SK-N-SH treated with all-trans-retinoic acid at 6 μM for 48 hours (cell line): ENCODE measurements at regions not wholly inside any gene's neighbourhood (a gene's known extent, or its start where the extent isn't known, plus 50 kb on each side); places are given as distances from the start of the nearest gene placed in this dataset.
A peak's percentile ranks its signal among the peaks of the same experiment; 100 is the strongest.

Experiments used
- ATAC-seq: fragments of 200-7000 bp; cut with Tn5 transposase; 3 replicates; pipeline ENCODE4 v1.9.1; 2020; ENCODE audit warnings: mild to moderate bottlenecking, moderate library complexity
- ARNTL ChIP-seq: fragments of 450-650 bp; formaldehyde crosslinking; IDR thresholded peaks from 2 replicates; pipeline ENCODE4 v1.5.0; 2020; ENCODE audit warnings: low read depth, mild to moderate bottlenecking, moderate library complexity, borderline replicate concordance
- BACH2 ChIP-seq: fragments of 250-450 bp; sonication (Bioruptor Pico); IDR thresholded peaks from 2 replicates; pipeline ENCODE4 v1.9.0; 2021; ENCODE audit warnings: mild to moderate bottlenecking, borderline replicate concordance
- CSDC2 ChIP-seq: fragments of 250-450 bp; sonication (Bioruptor Pico); IDR thresholded peaks from 2 replicates; pipeline ENCODE4 v1.5.0; 2020; ENCODE audit warnings: mild to moderate bottlenecking, moderate library complexity
- CSRNP3 ChIP-seq: fragments of 250-450 bp; sonication (Bioruptor Pico); IDR thresholded peaks from 2 replicates; pipeline ENCODE4 v1.5.1; 2021; ENCODE audit warnings: mild to moderate bottlenecking, moderate library complexity
- ESRRG ChIP-seq: fragments of 250-450 bp; sonication (Bioruptor Pico); IDR thresholded peaks from 2 replicates; pipeline ENCODE4 v1.6.1; 2021; ENCODE audit warnings: mild to moderate bottlenecking
- GLIS3 ChIP-seq: fragments of 250-450 bp; sonication (Bioruptor Pico); IDR thresholded peaks from 2 replicates; pipeline ENCODE4 v1.5.0; 2020; ENCODE audit warnings: mild to moderate bottlenecking, moderate library complexity
- ISL1 ChIP-seq: fragments of 250-450 bp; sonication (Bioruptor Pico); IDR thresholded peaks from 2 replicates; pipeline ENCODE4 v2.1.2; 2022; ENCODE audit warnings: mild to moderate bottlenecking, moderate library complexity
- OSR1 ChIP-seq: fragments of 250-450 bp; sonication (Bioruptor Pico); IDR thresholded peaks from 2 replicates; pipeline ENCODE4 v1.8.0; 2022; ENCODE audit warnings: moderate library complexity, mild to moderate bottlenecking, inconsistent platforms
- POU6F1 ChIP-seq: fragments of 250-450 bp; sonication (Bioruptor Pico); IDR thresholded peaks from 2 replicates; pipeline ENCODE4 v1.8.0; 2021; ENCODE audit warnings: low read depth, mild to moderate bottlenecking, moderate library complexity, borderline replicate concordance
- PPARA ChIP-seq: fragments of 250-450 bp; sonication (Bioruptor Pico); IDR thresholded peaks from 2 replicates; pipeline ENCODE4 v1.5.0; 2020; ENCODE audit warnings: mild to moderate bottlenecking, borderline replicate concordance
- RARB ChIP-seq: fragments of 250-450 bp; sonication (Bioruptor Pico); IDR thresholded peaks from 2 replicates; pipeline ENCODE4 v1.8.0; 2021; ENCODE audit warnings: mild to moderate bottlenecking, moderate library complexity
- SNAI2 ChIP-seq: fragments of 250-450 bp; sonication (Bioruptor Pico); IDR thresholded peaks from 2 replicates; pipeline ENCODE4 v1.5.0; 2020; ENCODE audit warnings: mild to moderate bottlenecking, moderate library complexity
- TCF4 ChIP-seq: fragments of 250-450 bp; sonication (Bioruptor Pico); IDR thresholded peaks from 2 replicates; pipeline ENCODE4 v1.8.0; 2021; ENCODE audit warnings: mild to moderate bottlenecking, moderate library complexity, borderline replicate concordance
- TOX ChIP-seq: fragments of 250-450 bp; sonication (Bioruptor Pico); IDR thresholded peaks from 2 replicates; pipeline ENCODE4 v1.8.0; 2021; ENCODE audit warnings: mild to moderate bottlenecking, moderate library complexity, borderline replicate concordance
- ZC3H10 ChIP-seq: fragments of 250-450 bp; sonication (Bioruptor Pico); IDR thresholded peaks from 2 replicates; pipeline ENCODE4 v1.5.1; 2021; ENCODE audit warnings: mild to moderate bottlenecking, moderate library complexity
- ZFP3 ChIP-seq: fragments of 250-450 bp; sonication (Bioruptor Pico); IDR thresholded peaks from 2 replicates; pipeline ENCODE4 v1.5.0; 2020; ENCODE audit warnings: mild to moderate bottlenecking, moderate library complexity
- ZFP30 ChIP-seq: fragments of 450-650 bp; formaldehyde crosslinking; IDR thresholded peaks from 2 replicates; pipeline ENCODE4 v1.5.0; 2022; ENCODE audit warnings: mild to moderate bottlenecking, moderate library complexity
- ZNF565 ChIP-seq: fragments of 450-650 bp; formaldehyde crosslinking; conservative IDR thresholded peaks from 2 replicates; pipeline ENCODE4 v1.5.0; 2020; ENCODE audit warnings: low read depth, mild to moderate bottlenecking, moderate library complexity
- ZNF70 ChIP-seq: fragments of 450-650 bp; formaldehyde crosslinking; IDR thresholded peaks from 2 replicates; pipeline ENCODE4 v1.5.0; 2020; ENCODE audit warnings: mild to moderate bottlenecking, moderate library complexity
- ZNF8 ChIP-seq: fragments of 450-650 bp; formaldehyde crosslinking; IDR thresholded peaks from 2 replicates; pipeline ENCODE4 v1.5.0; 2020; ENCODE audit warnings: mild to moderate bottlenecking, moderate library complexity
- TF ChIP-seq, protein P1 (sequence below): fragments of 250-450 bp; sonication (Bioruptor Pico); IDR thresholded peaks from 2 replicates; pipeline ENCODE4 v1.5.0; 2020; ENCODE audit warnings: mild to moderate bottlenecking, moderate library complexity
- TF ChIP-seq, protein P2 (sequence below): fragments of 250-450 bp; sonication (Bioruptor Pico); IDR thresholded peaks from 2 replicates; pipeline ENCODE4 v1.5.1; 2020; ENCODE audit warnings: low read depth, mild to moderate bottlenecking, moderate library complexity
- TF ChIP-seq, protein P3 (sequence below): fragments of 250-450 bp; sonication (Bioruptor Pico); IDR thresholded peaks from 2 replicates; pipeline ENCODE4 v1.8.0; 2020; ENCODE audit warnings: mild to moderate bottlenecking, moderate library complexity, borderline replicate concordance

DNA sequence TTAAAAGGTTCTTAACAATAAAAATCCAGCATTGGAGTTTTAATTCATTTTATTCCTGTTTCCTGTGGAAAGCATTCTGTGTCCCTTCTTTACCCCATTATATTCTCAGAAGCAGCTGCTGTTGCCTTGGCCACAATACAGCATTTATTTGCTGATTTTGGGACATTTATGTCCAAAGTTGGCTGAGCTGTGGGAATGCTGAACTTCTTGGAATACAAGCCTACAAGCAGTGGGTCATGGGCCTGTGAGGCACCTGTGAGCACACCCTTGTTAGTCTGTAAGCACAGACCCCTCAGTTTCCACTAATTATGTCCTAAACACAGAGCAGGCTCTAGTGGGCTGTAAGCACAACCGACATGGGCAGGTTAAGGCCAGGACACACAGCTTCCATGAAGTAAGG is 122.2 kb upstream of the IGF1 start (continued):
- TF ChIP-seq ZNF565 (CRISPR knock-in tag): no peak
- TF ChIP-seq ZNF8 (CRISPR knock-in tag): no peak

- TF ChIP-seq POU6F1 (CRISPR knock-in tag): no peak
- no peak for TF ChIP-seq CSRNP3 (CRISPR knock-in tag)
- TF ChIP-seq, protein P1, sequence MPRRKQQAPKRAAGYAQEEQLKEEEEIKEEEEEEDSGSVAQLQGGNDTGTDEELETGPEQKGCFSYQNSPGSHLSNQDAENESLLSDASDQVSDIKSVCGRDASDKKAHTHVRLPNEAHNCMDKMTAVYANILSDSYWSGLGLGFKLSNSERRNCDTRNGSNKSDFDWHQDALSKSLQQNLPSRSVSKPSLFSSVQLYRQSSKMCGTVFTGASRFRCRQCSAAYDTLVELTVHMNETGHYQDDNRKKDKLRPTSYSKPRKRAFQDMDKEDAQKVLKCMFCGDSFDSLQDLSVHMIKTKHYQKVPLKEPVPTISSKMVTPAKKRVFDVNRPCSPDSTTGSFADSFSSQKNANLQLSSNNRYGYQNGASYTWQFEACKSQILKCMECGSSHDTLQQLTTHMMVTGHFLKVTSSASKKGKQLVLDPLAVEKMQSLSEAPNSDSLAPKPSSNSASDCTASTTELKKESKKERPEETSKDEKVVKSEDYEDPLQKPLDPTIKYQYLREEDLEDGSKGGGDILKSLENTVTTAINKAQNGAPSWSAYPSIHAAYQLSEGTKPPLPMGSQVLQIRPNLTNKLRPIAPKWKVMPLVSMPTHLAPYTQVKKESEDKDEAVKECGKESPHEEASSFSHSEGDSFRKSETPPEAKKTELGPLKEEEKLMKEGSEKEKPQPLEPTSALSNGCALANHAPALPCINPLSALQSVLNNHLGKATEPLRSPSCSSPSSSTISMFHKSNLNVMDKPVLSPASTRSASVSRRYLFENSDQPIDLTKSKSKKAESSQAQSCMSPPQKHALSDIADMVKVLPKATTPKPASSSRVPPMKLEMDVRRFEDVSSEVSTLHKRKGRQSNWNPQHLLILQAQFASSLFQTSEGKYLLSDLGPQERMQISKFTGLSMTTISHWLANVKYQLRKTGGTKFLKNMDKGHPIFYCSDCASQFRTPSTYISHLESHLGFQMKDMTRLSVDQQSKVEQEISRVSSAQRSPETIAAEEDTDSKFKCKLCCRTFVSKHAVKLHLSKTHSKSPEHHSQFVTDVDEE (CRISPR knock-in tag): no peak
- no peak for TF ChIP-seq TCF4 (CRISPR knock-in tag)
- TF ChIP-seq ISL1 (CRISPR knock-in tag): no peak
- no peak for TF ChIP-seq RARB (CRISPR knock-in tag)
- no peak for TF ChIP-seq ARNTL (CRISPR knock-in tag)
- no peak for TF ChIP-seq ZNF565 (CRISPR knock-in tag)
- no peak for TF ChIP-seq SNAI2 (CRISPR knock-in tag)
- TF ChIP-seq ZFP3 (CRISPR knock-in tag): no peak
- TF ChIP-seq OSR1 (CRISPR knock-in tag): no peak
- no peak for ATAC-seq
These were observed 121.3 kb upstream of the IGF1 start for GRCh38 chr12:102601621-102602020.

DNA sequence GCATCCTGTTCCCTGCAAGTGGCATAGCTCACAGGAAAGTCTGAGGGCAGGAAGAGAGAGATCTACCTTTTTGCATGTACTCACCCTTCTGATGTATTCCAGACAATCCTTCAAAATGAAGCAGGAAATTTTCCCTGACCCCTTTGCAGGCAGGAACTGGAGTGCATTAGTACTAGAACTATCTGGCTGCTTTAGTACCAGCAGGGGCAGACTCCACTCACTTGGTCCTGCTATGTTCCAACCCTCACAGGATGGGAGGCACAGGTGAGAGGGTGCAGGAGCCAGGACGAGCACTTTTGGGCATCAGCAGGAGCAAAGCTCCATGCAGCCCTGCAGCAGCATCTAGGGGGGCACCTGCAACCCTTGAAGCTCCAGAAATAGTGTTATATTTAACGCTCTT is 116.3 kb upstream of the IGF1 start:
- TF ChIP-seq, protein P2, sequence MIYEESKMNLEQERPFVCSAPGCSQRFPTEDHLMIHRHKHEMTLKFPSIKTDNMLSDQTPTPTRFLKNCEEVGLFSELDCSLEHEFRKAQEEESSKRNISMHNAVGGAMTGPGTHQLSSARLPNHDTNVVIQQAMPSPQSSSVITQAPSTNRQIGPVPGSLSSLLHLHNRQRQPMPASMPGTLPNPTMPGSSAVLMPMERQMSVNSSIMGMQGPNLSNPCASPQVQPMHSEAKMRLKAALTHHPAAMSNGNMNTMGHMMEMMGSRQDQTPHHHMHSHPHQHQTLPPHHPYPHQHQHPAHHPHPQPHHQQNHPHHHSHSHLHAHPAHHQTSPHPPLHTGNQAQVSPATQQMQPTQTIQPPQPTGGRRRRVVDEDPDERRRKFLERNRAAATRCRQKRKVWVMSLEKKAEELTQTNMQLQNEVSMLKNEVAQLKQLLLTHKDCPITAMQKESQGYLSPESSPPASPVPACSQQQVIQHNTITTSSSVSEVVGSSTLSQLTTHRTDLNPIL (CRISPR knock-in tag): no peak
- TF ChIP-seq CSDC2 (CRISPR knock-in tag) (no peak), ZNF70 (CRISPR knock-in tag) (no peak), TCF4 (CRISPR knock-in tag) (no peak), ZNF565 (CRISPR knock-in tag) (no peak), RARB (CRISPR knock-in tag) (no peak), BACH2 (CRISPR knock-in tag) (no peak), ESRRG (CRISPR knock-in tag) (no peak), TOX (CRISPR knock-in tag) (no peak), ZC3H10 (CRISPR knock-in tag) (no peak)
- TF ChIP-seq, protein P3, sequence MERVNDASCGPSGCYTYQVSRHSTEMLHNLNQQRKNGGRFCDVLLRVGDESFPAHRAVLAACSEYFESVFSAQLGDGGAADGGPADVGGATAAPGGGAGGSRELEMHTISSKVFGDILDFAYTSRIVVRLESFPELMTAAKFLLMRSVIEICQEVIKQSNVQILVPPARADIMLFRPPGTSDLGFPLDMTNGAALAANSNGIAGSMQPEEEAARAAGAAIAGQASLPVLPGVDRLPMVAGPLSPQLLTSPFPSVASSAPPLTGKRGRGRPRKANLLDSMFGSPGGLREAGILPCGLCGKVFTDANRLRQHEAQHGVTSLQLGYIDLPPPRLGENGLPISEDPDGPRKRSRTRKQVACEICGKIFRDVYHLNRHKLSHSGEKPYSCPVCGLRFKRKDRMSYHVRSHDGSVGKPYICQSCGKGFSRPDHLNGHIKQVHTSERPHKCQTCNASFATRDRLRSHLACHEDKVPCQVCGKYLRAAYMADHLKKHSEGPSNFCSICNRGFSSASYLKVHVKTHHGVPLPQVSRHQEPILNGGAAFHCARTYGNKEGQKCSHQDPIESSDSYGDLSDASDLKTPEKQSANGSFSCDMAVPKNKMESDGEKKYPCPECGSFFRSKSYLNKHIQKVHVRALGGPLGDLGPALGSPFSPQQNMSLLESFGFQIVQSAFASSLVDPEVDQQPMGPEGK (CRISPR knock-in tag): no peak
- peak; percentile 53; the same call in 2 of the 3 replicates for ATAC-seq

DNA sequence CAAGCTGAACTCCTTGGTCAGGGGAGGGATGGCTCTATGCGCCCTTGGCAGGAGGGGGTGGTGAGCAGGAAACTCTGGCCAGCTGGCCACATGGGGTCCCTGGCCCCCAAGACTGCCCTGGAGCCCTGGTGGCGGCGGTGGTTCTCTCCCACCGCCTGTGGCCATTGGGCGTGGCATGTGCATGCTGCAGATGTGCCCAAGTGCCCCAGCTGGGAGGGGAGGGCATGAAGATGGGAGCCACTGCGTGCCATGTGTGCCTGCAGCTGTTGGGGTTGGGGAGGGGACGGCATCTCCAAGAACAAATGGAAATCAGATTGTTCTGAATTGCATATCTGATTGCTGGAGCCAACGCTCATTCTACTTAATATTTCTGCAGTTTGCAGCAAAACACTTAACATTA is 115.7 kb upstream of the IGF1 start:
- ATAC-seq: no peak
- no peak for TF ChIP-seq ZNF8 (CRISPR knock-in tag)
- no peak for TF ChIP-seq TOX (CRISPR knock-in tag)
- TF ChIP-seq ESRRG (CRISPR knock-in tag): no peak
- TF ChIP-seq ARNTL (CRISPR knock-in tag): no peak
- no peak for TF ChIP-seq OSR1 (CRISPR knock-in tag)
- TF ChIP-seq GLIS3: no peak
- TF ChIP-seq ZFP30: no peak
- TF ChIP-seq SNAI2 (CRISPR knock-in tag): no peak
- TF ChIP-seq, protein P2 (CRISPR knock-in tag): no peak
- TF ChIP-seq ZC3H10 (CRISPR knock-in tag): no peak
- no peak for TF ChIP-seq BACH2 (CRISPR knock-in tag)
- no peak for TF ChIP-seq POU6F1 (CRISPR knock-in tag)
- TF ChIP-seq ISL1 (CRISPR knock-in tag): no peak
- TF ChIP-seq PPARA (CRISPR knock-in tag): no peak
- TF ChIP-seq ZFP3 (CRISPR knock-in tag): no peak
